Keratinocyte (primary cell): ENCODE measurements at regions not wholly inside any gene's neighbourhood (a gene's known extent, or its start where the extent isn't known, plus 50 kb on each side); places are given as distances from the start of the nearest gene placed in this dataset.

ENCODE experiments used
- DNase-seq: peaks from one replicate; pipeline ENCODE4 v3.0.0-alpha.2; 2011; ENCODE audit warnings: low read depth, missing footprints, low spot score
- FAIRE-seq: peaks from 2 replicates; lab custom pipeline; 2011; peaks lifted over from hg19 to GRCh38; lab: Jason Lieb, UNC
- H2AFZ ChIP-seq: 2 replicates; pipeline ENCODE4 v1.6.0; 2012; ENCODE audit warnings: low read length, control low read depth, inconsistent platforms; ENCODE audit not compliant: control insufficient read depth
- H3K27ac ChIP-seq: 2 replicates; pipeline ENCODE4 v1.5.1; 2011; ENCODE audit warnings: low read length; ENCODE audit not compliant: control insufficient read depth, insufficient read depth
- H3K27me3 ChIP-seq: 3 replicates; pipeline ENCODE4 v1.6.0; 2011; ENCODE audit warnings: low read length; ENCODE audit not compliant: control insufficient read depth, insufficient read depth; ENCODE audit errors: extremely low read depth
- H3K36me3 ChIP-seq, 2 experiments: 2 replicates in 1 of 2; 3 replicates in 1 of 2; pipeline ENCODE4 v1.5.1; 2011; ENCODE audit warnings: low read length in 2 of 2, mild to moderate bottlenecking in 1 of 2; ENCODE audit not compliant: control insufficient read depth in 2 of 2, insufficient read depth in 2 of 2; ENCODE audit errors: extremely low read depth in 1 of 2
- H3K4me1 ChIP-seq: 3 replicates; pipeline ENCODE4 v1.5.1; 2011; ENCODE audit warnings: low read length; ENCODE audit not compliant: control insufficient read depth, insufficient read depth; ENCODE audit errors: extremely low read depth
- H3K4me2 ChIP-seq: 3 replicates; pipeline ENCODE4 v1.6.0; 2011; ENCODE audit warnings: low read depth, low read length; ENCODE audit not compliant: control insufficient read depth, insufficient read depth; ENCODE audit errors: extremely low read depth
- H3K4me3 ChIP-seq, 3 experiments: fragments of 200-600 bp in 1 of 3; sonication (generic) in 1 of 3; 2 replicates in 2 of 3; 3 replicates in 1 of 3; pipeline ENCODE4 v1.5.1; 2011 to 2016; ENCODE audit warnings: low read length in 3 of 3, mild to moderate bottlenecking in 3 of 3, control low read depth in 2 of 3, inconsistent platforms in 1 of 3, low read depth in 1 of 3, mixed read lengths in 1 of 3, mixed run types in 1 of 3, moderate library complexity in 1 of 3; ENCODE audit not compliant: control insufficient read depth in 2 of 3, insufficient read depth in 2 of 3; ENCODE audit errors: extremely low read depth in 1 of 3
- H3K79me2 ChIP-seq: 2 replicates; pipeline ENCODE4 v1.6.0; 2012; ENCODE audit warnings: low read length; ENCODE audit not compliant: control insufficient read depth, insufficient read depth
- H3K9ac ChIP-seq: 3 replicates; pipeline ENCODE4 v1.6.0; 2011; ENCODE audit warnings: low read length; ENCODE audit not compliant: control insufficient read depth, insufficient read depth; ENCODE audit errors: extremely low read depth
- H3K9me1 ChIP-seq: 3 replicates; pipeline ENCODE4 v1.6.0; 2011; ENCODE audit warnings: low read length; ENCODE audit not compliant: control insufficient read depth, insufficient read depth; ENCODE audit errors: extremely low read depth
- H3K9me3 ChIP-seq: 2 replicates; pipeline ENCODE4 v1.5.1; 2012; ENCODE audit warnings: low read depth, low read length; ENCODE audit not compliant: control insufficient read depth
- H4K20me1 ChIP-seq: 3 replicates; pipeline ENCODE4 v1.6.0; 2011; ENCODE audit warnings: low read length; ENCODE audit not compliant: control insufficient read depth, insufficient read depth; ENCODE audit errors: extremely low read depth
- CTCF ChIP-seq, 3 experiments: IDR thresholded peaks in 1 of 3; conservative IDR thresholded peaks in 1 of 3; optimal IDR thresholded peaks in 1 of 3; 2 replicates in 2 of 3; 3 replicates in 1 of 3; pipeline versions ENCODE3 to v1.5.1; 2011; ENCODE audit warnings: low read length in 3 of 3, mild to moderate bottlenecking in 3 of 3, moderate library complexity in 2 of 3, control low read depth in 1 of 3, inconsistent platforms in 1 of 3; ENCODE audit not compliant: insufficient read depth in 2 of 3; ENCODE audit errors: extremely low read depth in 1 of 3
- EZH2 ChIP-seq: IDR thresholded peaks from one replicate; pipeline ENCODE4 v1.6.1; 2012; ENCODE audit warnings: inconsistent platforms, mild to moderate bottlenecking, low read length, moderate library complexity
- dilution Hi-C: fragments of 300-500 bp; cut with MboI; formaldehyde crosslinking; loops from one replicate; pipeline ENCODE4 v1.7.0; 2020; ENCODE audit warnings: low sequenced_read_pairs; ENCODE audit not compliant: extremely low pct_ligation_motif_present

GRCh38 chr12:125406131-125406530 lies 340.9 kb downstream of the AACS start:
- Histone ChIP-seq H3K4me1 (no peaks in the 10 kb centered on the region), H3K4me2 (no peak overlapping the region), H4K20me1 (no peaks in the 10 kb centered on the region), H3K9ac (no peak overlapping the region), H3K79me2 (no peaks in the 10 kb centered on the region), H3K9me3 (no peaks in the 10 kb centered on the region), H3K9me1 (no peaks in the 10 kb centered on the region), H3K36me3 (no peaks in the 10 kb centered on the region), H3K4me3 (no peak overlapping the region), H3K27me3 (no peaks in the 10 kb centered on the region), H2AFZ (no peak overlapping the region), H3K27ac (no peak overlapping the region)
- dilution Hi-C loops = no loop called here
- no peak for TF ChIP-seq EZH2
- no peak for TF ChIP-seq CTCF (optimal IDR thresholded peaks at IDR 0.05 in 1 of 3, IDR thresholded peaks at IDR 0.05 in 1 of 3, conservative IDR thresholded peaks at IDR 0.05 in 1 of 3; ENCODE audit: extremely low read depth in 1 of 3, insufficient read depth in 2 of 3, low read length in 3 of 3)
- DNase-seq (no peak), FAIRE-seq (no peak)

- H3K4me2 ChIP-seq = no peak overlapping the region
- no peaks in the 10 kb centered on the region for H3K9me1 ChIP-seq
- H3K4me1 ChIP-seq = no peaks in the 10 kb centered on the region
- no peaks in the 10 kb centered on the region for H3K36me3 ChIP-seq
- DNase-seq (no peak), FAIRE-seq (no peak)
- H3K9me3 ChIP-seq = no peaks in the 10 kb centered on the region
- no peaks in the 10 kb centered on the region for H4K20me1 ChIP-seq
- H3K4me3 ChIP-seq = no peak overlapping the region
- no peaks in the 10 kb centered on the region for H3K79me2 ChIP-seq
- H3K27ac ChIP-seq = no peak overlapping the region
- no peak overlapping the region for H2AFZ ChIP-seq
- dilution Hi-C loops = no loop called here
- no peak for TF ChIP-seq EZH2
- TF ChIP-seq CTCF (optimal IDR thresholded peaks at IDR 0.05 in 1 of 3, IDR thresholded peaks at IDR 0.05 in 1 of 3, conservative IDR thresholded peaks at IDR 0.05 in 1 of 3; ENCODE audit: extremely low read depth in 1 of 3, insufficient read depth in 2 of 3, low read length in 3 of 3) = no peak
- no peak overlapping the region for H3K9ac ChIP-seq
- no peaks in the 10 kb centered on the region for H3K27me3 ChIP-seq
These were observed 343.5 kb downstream of the AACS start for GRCh38 chr12:125408718-125409117.
